PC-3 (cell line): ENCODE measurements at regions not wholly inside any gene's neighbourhood (a gene's known extent, or its start where the extent isn't known, plus 50 kb on each side); places are given as distances from the start of the nearest gene placed in this dataset.

Experiments used
- ATAC-seq: fragments of 200-7000 bp; cut with Tn5 transposase; 2 replicates; pipeline ENCODE4 v1.9.1; 2020; ENCODE audit warnings: mild to moderate bottlenecking, moderate library complexity
- BruUV-seq: library from RNA; stranded (reverse); fragments of 400-500 nt; replicated peaks from 2 replicates; lab custom pipeline; 2021; lab: Mats Ljungman, UMichigan
- CTCF ChIA-PET: fragments of 300-600 bp; sonication (Branson Sonifier 250); formaldehyde crosslinking; loops from one replicate; lab custom pipeline; 2022; ENCODE audit warnings: antibody characterized with exemption; lab: Charles Lee
- POLR2A ChIA-PET: fragments of 300-600 bp; sonication (Branson Sonifier 250); formaldehyde crosslinking; loops from one replicate; lab custom pipeline; 2022; ENCODE audit warnings: antibody characterized with exemption; ENCODE audit not compliant: unreplicated experiment; lab: Charles Lee
- DNase-seq: peaks from one replicate; pipeline ENCODE4 v3.0.0-alpha.2; 2015
- H2AFZ ChIP-seq: fragments of 300-600 bp; sonication (generic); 2 replicates; pipeline ENCODE4 v1.6.0; 2016; ENCODE audit warnings: antibody characterized with exemption, low read length
- H3F3A ChIP-seq: fragments of 300-600 bp; sonication (generic); one replicate; pipeline ENCODE4 v1.6.0; 2017; ENCODE audit warnings: antibody characterized with exemption, low read length, control low read depth, mild to moderate bottlenecking; ENCODE audit not compliant: unreplicated experiment
- H3K27ac ChIP-seq: fragments of 300-600 bp; sonication (generic); 2 replicates; pipeline ENCODE4 v1.5.1; 2016; ENCODE audit warnings: mild to moderate bottlenecking, low read length
- H3K27me3 ChIP-seq: fragments of 300-600 bp; sonication (generic); 2 replicates; pipeline ENCODE4 v1.6.1; 2016; ENCODE audit warnings: low read length, mixed read lengths
- H3K36me3 ChIP-seq: fragments of 300-600 bp; sonication (generic); 2 replicates; pipeline ENCODE4 v1.6.1; 2016; ENCODE audit warnings: low read depth, mixed run types, low read length, mixed read lengths
- H3K4me1 ChIP-seq: fragments of 300-600 bp; sonication (generic); 2 replicates; pipeline ENCODE4 v1.5.1; 2016; ENCODE audit warnings: low read length; ENCODE audit not compliant: insufficient read depth
- H3K4me2 ChIP-seq: fragments of 300-600 bp; sonication (generic); 2 replicates; pipeline ENCODE4 v1.6.0; 2016; ENCODE audit warnings: low read length
- H3K4me3 ChIP-seq: fragments of 300-600 bp; sonication (generic); 2 replicates; pipeline ENCODE4 v1.5.1; 2016; ENCODE audit warnings: mild to moderate bottlenecking, low read length, mixed read lengths
- H3K79me2 ChIP-seq: fragments of 300-600 bp; sonication (generic); 2 replicates; pipeline ENCODE4 v1.6.1; 2017; ENCODE audit warnings: low read length, mixed read lengths
- H3K9ac ChIP-seq: fragments of 300-600 bp; sonication (generic); 2 replicates; pipeline ENCODE4 v1.6.0; 2016; ENCODE audit warnings: mild to moderate bottlenecking, low read length
- H3K9me2 ChIP-seq: fragments of 300-600 bp; sonication (generic); replicated peaks from 2 replicates; pipeline ENCODE4 v1.6.1; 2016; ENCODE audit warnings: mixed run types, low read length, mixed read lengths
- H3K9me3 ChIP-seq: fragments of 300-600 bp; sonication (generic); 2 replicates; pipeline ENCODE4 v1.6.1; 2016; ENCODE audit warnings: low read length, mixed read lengths
- H4K20me1 ChIP-seq: fragments of 300-600 bp; sonication (generic); 2 replicates; pipeline ENCODE4 v1.6.1; 2016; ENCODE audit warnings: low read length, mixed read lengths
- CTCF ChIP-seq: fragments of 300-600 bp; sonication (generic); conservative IDR thresholded peaks from 2 replicates; pipeline ENCODE4 v1.5.1; 2017; ENCODE audit warnings: antibody characterized with exemption, low read depth, mild to moderate bottlenecking, low read length
- EZH2 ChIP-seq: fragments of 300-600 bp; sonication (generic); IDR thresholded peaks from one replicate; pipeline ENCODE4 v1.6.1; 2017; ENCODE audit warnings: antibody characterized with exemption, mild to moderate bottlenecking, low read length; ENCODE audit not compliant: unreplicated experiment
- EZH2phosphoT487 ChIP-seq: fragments of 300-600 bp; sonication (generic); IDR thresholded peaks from 2 replicates; pipeline ENCODE4 v1.6.1; 2018; ENCODE audit warnings: mild to moderate bottlenecking, antibody characterized with exemption, low read length, borderline replicate concordance
- intact Hi-C: fragments of 100-400 bp; cut with micrococcal nuclease; formaldehyde crosslinking; loops from 2 replicates; pipeline ENCODE4 v1.9.0; 2023

- no peaks in the 10 kb centered on the region for H3F3A ChIP-seq
- no peaks in the 10 kb centered on the region for H3K79me2 ChIP-seq
- no peaks in the 10 kb centered on the region for H3K27me3 ChIP-seq
- H4K20me1 ChIP-seq, result no peaks in the 10 kb centered on the region
- DNase-seq (no peak), ATAC-seq (no peak)
- TF ChIP-seq EZH2 (no peak), CTCF (no peak), EZH2phosphoT487 (no peak)
- H3K4me2 ChIP-seq, result no peak overlapping the region
- ChIA-PET POLR2A (no interaction called here), CTCF (no interaction called here)
- no peak overlapping the region for H3K4me3 ChIP-seq
- H3K4me1 ChIP-seq, result peaks cover 15% of the 10 kb centered on the region
- no peaks in the 10 kb centered on the region for H3K9me3 ChIP-seq
- no TSS peak for BruUV-seq
- no peak overlapping the region for H3K27ac ChIP-seq
- no peak overlapping the region for H2AFZ ChIP-seq
- H3K9ac ChIP-seq, result no peak overlapping the region
- no peaks in the 10 kb centered on the region for H3K9me2 ChIP-seq
- H3K36me3 ChIP-seq, result no peaks in the 10 kb centered on the region
- intact Hi-C loops, result no loop called here
Observed at GRCh38 chr2:41912776-41913175, 135.0 kb upstream of the PKDCC start.

- CTCF ChIA-PET, result no interaction called here
- Histone ChIP-seq H3K9ac (no peak overlapping the region), H3K4me2 (no peak overlapping the region), H3K4me3 (no peak overlapping the region), H3K27ac (no peak overlapping the region), H3K4me1 (peaks cover 9% of the 10 kb centered on the region), H3K36me3 (no peaks in the 10 kb centered on the region), H3K27me3 (no peaks in the 10 kb centered on the region), H3K79me2 (no peaks in the 10 kb centered on the region), H4K20me1 (no peaks in the 10 kb centered on the region), H3K9me2 (no peaks in the 10 kb centered on the region), H3F3A (no peaks in the 10 kb centered on the region), H3K9me3 (no peaks in the 10 kb centered on the region), H2AFZ (no peak overlapping the region)
- no peak for TF ChIP-seq EZH2
- no TSS peak for BruUV-seq
- intact Hi-C loops, result no loop called here
- POLR2A ChIA-PET, result no interaction called here
- DNase-seq (no peak), ATAC-seq (no peak)
Observed at GRCh38 chr2:41913311-41913710, 134.5 kb upstream of the PKDCC start.

GRCh38 chr2:41913921-41914609 is 133.8 kb upstream of the PKDCC start:
- no peak for ATAC-seq

More at GRCh38 chr2:41913921-41914609, 133.8 kb upstream of the PKDCC start:
- Histone ChIP-seq H3K9me2 (no peaks in the 10 kb centered on the region), H3K4me1 (peaks cover 9% of the 10 kb centered on the region), H3K4me2 (no peak overlapping the region), H3K27ac (no peak overlapping the region), H3K79me2 (no peaks in the 10 kb centered on the region), H3K27me3 (no peaks in the 10 kb centered on the region), H3K36me3 (no peaks in the 10 kb centered on the region), H3K9ac (no peak overlapping the region), H2AFZ (no peak overlapping the region), H3K4me3 (no peak overlapping the region), H4K20me1 (no peaks in the 10 kb centered on the region), H3K9me3 (no peaks in the 10 kb centered on the region), H3F3A (no peaks in the 10 kb centered on the region)
- TF ChIP-seq EZH2, result no peak
- TF ChIP-seq EZH2phosphoT487, result no peak
- TF ChIP-seq CTCF, result no peak
- no peak for DNase-seq
- BruUV-seq, result no TSS peak
- intact Hi-C loops, result no loop called here
- ChIA-PET CTCF (no interaction called here), POLR2A (no interaction called here)
